Sigmoid colon (tissue), 6 donors: ENCODE measurements at regions not wholly inside any gene's neighbourhood (a gene's known extent, or its start where the extent isn't known, plus 50 kb on each side); places are given as distances from the start of the nearest gene placed in this dataset.

ENCODE experiments used
- DNase-seq: peaks from one replicate; pipeline ENCODE4 v3.0.0-alpha.2; 2019
- H3K27ac ChIP-seq, 4 donors: fragments of 200-600 bp; sonication (generic); one replicate each; pipeline ENCODE4 v1.5.1; 2016 to 2019; ENCODE audit warnings: mild to moderate bottlenecking in 1 of 4
- H3K27me3 ChIP-seq, 3 donors: fragments of 200-600 bp; sonication (generic); one replicate each; pipeline ENCODE4 v1.5.1; 2019; ENCODE audit warnings: mild to moderate bottlenecking in 1 of 3
- H3K36me3 ChIP-seq, 4 donors: fragments of 200-600 bp; sonication (generic); one replicate each; pipeline ENCODE4 v1.5.1; 2016 to 2019
- H3K4me1 ChIP-seq, 4 donors: fragments of 200-600 bp; sonication (generic); one replicate each; pipeline ENCODE4 v1.5.1; 2017 to 2019
- H3K4me3 ChIP-seq, 4 donors: fragments of 200-600 bp; sonication (generic); one replicate each; pipeline ENCODE4 v1.5.1; 2017 to 2019; ENCODE audit warnings: mild to moderate bottlenecking in 2 of 4, moderate library complexity in 1 of 4
- H3K9me3 ChIP-seq, 4 donors: fragments of 200-600 bp in 3 of 4; sonication (generic) in 3 of 4; one replicate each; pipeline versions ENCODE4 v1.5.1 to v1.6.1; 2013 to 2019
- CTCF ChIP-seq, 4 experiments: fragments of 450-650 bp in 3 of 4; fragments of 200-600 bp in 1 of 4; IDR thresholded peaks; one replicate each; pipeline ENCODE4 v1.5.1; 2016 to 2019; ENCODE audit warnings: antibody characterized with exemption in 4 of 4, mild to moderate bottlenecking in 3 of 4, moderate library complexity in 2 of 4
- EP300 ChIP-seq, 4 donors: sonication (generic); formaldehyde crosslinking; IDR thresholded peaks; one replicate each; pipeline ENCODE4 v1.6.1; 2017; ENCODE audit warnings: antibody characterized with exemption in 4 of 4
- POLR2A ChIP-seq, 2 donors: fragments of 450-650 bp; IDR thresholded peaks; one replicate each; pipeline ENCODE4 v1.6.1; 2016; ENCODE audit warnings: antibody characterized with exemption in 2 of 2, mild to moderate bottlenecking in 2 of 2, moderate library complexity in 2 of 2
- POLR2AphosphoS5 ChIP-seq, 4 donors: sonication (generic); formaldehyde crosslinking; IDR thresholded peaks; one replicate each; pipeline ENCODE4 v1.6.1; 2017; ENCODE audit warnings: antibody characterized with exemption in 4 of 4
- WGBS, 2 donors: extraction: QIAGEN DNeasy Blood & Tissue Kit; methylation state at CpG; one replicate each; pipeline ENCODE4 v1.1.7; 2013; 5-methylcytosine and 5-hydroxymethylcytosine counted together
- intact Hi-C: fragments of 100-400 bp; cut with DNase I; formaldehyde crosslinking; loops from one replicate; pipeline ENCODE4 v1.15.1; 2023
- donor health status: healthy with polysubstance abuse.
- donor health status: healthy.

- no peaks in the 10 kb centered on the region for H3K36me3 ChIP-seq
- H3K27me3 ChIP-seq = no peaks in the 10 kb centered on the region
- H3K27ac ChIP-seq = no peak overlapping the region
- WGBS, 2 donors = 89 to 95% methylated on average over 3 of the region's 3 CpGs
- H3K4me3 ChIP-seq = no peak overlapping the region
- intact Hi-C loops = no loop called here
- TF ChIP-seq POLR2AphosphoS5 (IDR thresholded peaks at IDR 0.05) (no peak), CTCF (IDR thresholded peaks at IDR 0.05) (no peak), POLR2A (IDR thresholded peaks at IDR 0.05) (no peak), EP300 (IDR thresholded peaks at IDR 0.05) (no peak)
- no peak for DNase-seq
- H3K4me1 ChIP-seq = no peaks in the 10 kb centered on the region
- H3K9me3 ChIP-seq = peaks cover 0 to 3% (median 0%) of the 10 kb centered on the region in 4 donors
Measured at GRCh38 chr2:60329225-60329624, 224.2 kb downstream of the BCL11A start.

GRCh38 chr2:60324536-60324935 lies 228.9 kb downstream of the BCL11A start:
- WGBS, 2 donors = 89 to 95% methylated on average over 5 of the region's 5 CpGs
- H3K36me3 ChIP-seq = no peaks in the 10 kb centered on the region
- peaks cover 0 to 3% (median 0%) of the 10 kb centered on the region in 4 donors for H3K9me3 ChIP-seq
- no peak for DNase-seq
- intact Hi-C loops = no loop called here
- H3K27me3 ChIP-seq = no peaks in the 10 kb centered on the region
- TF ChIP-seq EP300 (IDR thresholded peaks at IDR 0.05) = no peak
- TF ChIP-seq POLR2AphosphoS5 (IDR thresholded peaks at IDR 0.05) = no peak
- TF ChIP-seq CTCF (IDR thresholded peaks at IDR 0.05) = no peak
- no peak for TF ChIP-seq POLR2A (IDR thresholded peaks at IDR 0.05)
- no peaks in the 10 kb centered on the region for H3K4me1 ChIP-seq
- H3K4me3 ChIP-seq = no peak overlapping the region
- no peak overlapping the region for H3K27ac ChIP-seq

- Histone ChIP-seq H3K27ac (no peak overlapping the region), H3K4me3 (no peak overlapping the region), H3K27me3 (no peaks in the 10 kb centered on the region), H3K9me3 (peaks cover 0 to 3% (median 0%) of the 10 kb centered on the region in 4 donors), H3K4me1 (peaks cover 0 to 4% (median 0%) of the 10 kb centered on the region in 4 donors), H3K36me3 (no peaks in the 10 kb centered on the region)
- TF ChIP-seq POLR2AphosphoS5 (IDR thresholded peaks at IDR 0.05) (no peak), CTCF (IDR thresholded peaks at IDR 0.05) (no peak), POLR2A (IDR thresholded peaks at IDR 0.05) (no peak), EP300 (IDR thresholded peaks at IDR 0.05) (no peak)
- intact Hi-C loops = no loop called here
- DNase-seq = no peak
- 92 to 94% methylated on average over 14 of the region's 14 CpGs for WGBS, 2 donors
Measured at GRCh38 chr2:60321816-60322215, 231.6 kb downstream of the BCL11A start.

- no peaks in the 10 kb centered on the region for H3K27me3 ChIP-seq
Measured at GRCh38 chr2:60320724-60321123, 232.7 kb downstream of the BCL11A start.

More at GRCh38 chr2:60320724-60321123, 232.7 kb downstream of the BCL11A start:
- Histone ChIP-seq H3K27ac (no peak overlapping the region), H3K9me3 (peaks cover 0 to 3% (median 0%) of the 10 kb centered on the region in 4 donors), H3K4me1 (peaks cover 0 to 4% (median 0%) of the 10 kb centered on the region in 4 donors), H3K4me3 (no peak overlapping the region), H3K36me3 (no peaks in the 10 kb centered on the region)
- 93 to 96% methylated on average over 5 of the region's 5 CpGs for WGBS, 2 donors
- TF ChIP-seq POLR2AphosphoS5 (IDR thresholded peaks at IDR 0.05) (no peak), EP300 (IDR thresholded peaks at IDR 0.05) (no peak), POLR2A (IDR thresholded peaks at IDR 0.05) (no peak), CTCF (IDR thresholded peaks at IDR 0.05) (no peak)
- intact Hi-C loops = no loop called here
- DNase-seq = no peak
